K562 (cell line): ENCODE measurements at regions not wholly inside any gene's neighbourhood (a gene's known extent, or its start where the extent isn't known, plus 50 kb on each side); places are given as distances from the start of the nearest gene placed in this dataset.

ENCODE experiments used
- ARID3A ChIP-seq: IDR thresholded peaks from 2 replicates; pipeline ENCODE4 v1.6.1; 2012; ENCODE audit warnings: low read depth, low read length, improper control_type of control experiment, borderline replicate concordance
- FOXK2 ChIP-seq, 2 experiments: fragments of 450-650 bp; IDR thresholded peaks in 1 of 2; conservative IDR thresholded peaks in 1 of 2; 2 replicates each; pipeline ENCODE4 v1.6.1; 2016; ENCODE audit warnings: low read depth in 2 of 2, mild to moderate bottlenecking in 1 of 2
- FOXP1 ChIP-seq: sonication (generic); formaldehyde crosslinking; IDR thresholded peaks from 2 replicates; pipeline ENCODE4 v1.8.0; 2022; ENCODE audit warnings: mild to moderate bottlenecking, missing genetic modification reagents
- HNRNPLL ChIP-seq: fragments of 200-400 bp; formaldehyde crosslinking; IDR thresholded peaks from 2 replicates; pipeline ENCODE4 v1.6.1; 2017; ENCODE audit warnings: low read length, low read depth, mild to moderate bottlenecking; ENCODE audit not compliant: poor library complexity, severe bottlenecking
- PTRF ChIP-seq: fragments of 450-650 bp; IDR thresholded peaks from 2 replicates; pipeline ENCODE4 v1.6.1; 2016; ENCODE audit warnings: mild to moderate bottlenecking, missing genetic modification characterization, missing compliant biosample characterization
- TAF1 ChIP-seq: IDR thresholded peaks from 2 replicates; pipeline ENCODE4 v1.6.1; 2011; ENCODE audit warnings: mild to moderate bottlenecking, low read length, moderate library complexity; ENCODE audit not compliant: insufficient read depth, control insufficient read depth, severe bottlenecking; ENCODE audit errors: extremely low read depth
- ZNF197 ChIP-seq: fragments of 200-800 bp; sonication (Bioruptor generic); IDR thresholded peaks from 2 replicates; pipeline ENCODE4 v1.6.1; 2016; ENCODE audit warnings: low read depth, missing genetic modification characterization, missing compliant biosample characterization
- TF ChIP-seq, protein P1 (sequence below): fragments of 200-800 bp; sonication (Bioruptor generic); IDR thresholded peaks from 2 replicates; pipeline ENCODE4 v1.6.1; 2016; ENCODE audit warnings: missing genetic modification characterization, missing compliant biosample characterization

DNA sequence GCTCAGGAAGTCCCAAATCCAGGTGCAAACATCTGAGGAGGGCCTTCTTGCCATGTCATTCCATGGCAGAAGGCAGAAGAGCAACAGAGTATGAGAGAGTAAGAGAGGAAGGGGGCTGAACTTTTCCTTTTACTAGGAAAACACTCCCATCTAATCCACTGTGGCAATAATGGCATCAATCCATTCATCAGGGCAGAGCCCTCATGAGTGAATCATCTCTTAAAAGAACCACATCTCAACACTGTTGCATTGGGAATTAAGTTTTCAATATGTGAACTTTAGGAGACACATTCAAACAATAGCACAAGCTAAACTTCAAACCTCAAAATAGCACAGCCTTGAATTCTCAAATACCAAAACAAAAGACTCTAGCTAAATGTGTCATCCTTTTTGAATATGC lies 264.5 kb downstream of the KCTD12 start:
- TF ChIP-seq, protein P1, sequence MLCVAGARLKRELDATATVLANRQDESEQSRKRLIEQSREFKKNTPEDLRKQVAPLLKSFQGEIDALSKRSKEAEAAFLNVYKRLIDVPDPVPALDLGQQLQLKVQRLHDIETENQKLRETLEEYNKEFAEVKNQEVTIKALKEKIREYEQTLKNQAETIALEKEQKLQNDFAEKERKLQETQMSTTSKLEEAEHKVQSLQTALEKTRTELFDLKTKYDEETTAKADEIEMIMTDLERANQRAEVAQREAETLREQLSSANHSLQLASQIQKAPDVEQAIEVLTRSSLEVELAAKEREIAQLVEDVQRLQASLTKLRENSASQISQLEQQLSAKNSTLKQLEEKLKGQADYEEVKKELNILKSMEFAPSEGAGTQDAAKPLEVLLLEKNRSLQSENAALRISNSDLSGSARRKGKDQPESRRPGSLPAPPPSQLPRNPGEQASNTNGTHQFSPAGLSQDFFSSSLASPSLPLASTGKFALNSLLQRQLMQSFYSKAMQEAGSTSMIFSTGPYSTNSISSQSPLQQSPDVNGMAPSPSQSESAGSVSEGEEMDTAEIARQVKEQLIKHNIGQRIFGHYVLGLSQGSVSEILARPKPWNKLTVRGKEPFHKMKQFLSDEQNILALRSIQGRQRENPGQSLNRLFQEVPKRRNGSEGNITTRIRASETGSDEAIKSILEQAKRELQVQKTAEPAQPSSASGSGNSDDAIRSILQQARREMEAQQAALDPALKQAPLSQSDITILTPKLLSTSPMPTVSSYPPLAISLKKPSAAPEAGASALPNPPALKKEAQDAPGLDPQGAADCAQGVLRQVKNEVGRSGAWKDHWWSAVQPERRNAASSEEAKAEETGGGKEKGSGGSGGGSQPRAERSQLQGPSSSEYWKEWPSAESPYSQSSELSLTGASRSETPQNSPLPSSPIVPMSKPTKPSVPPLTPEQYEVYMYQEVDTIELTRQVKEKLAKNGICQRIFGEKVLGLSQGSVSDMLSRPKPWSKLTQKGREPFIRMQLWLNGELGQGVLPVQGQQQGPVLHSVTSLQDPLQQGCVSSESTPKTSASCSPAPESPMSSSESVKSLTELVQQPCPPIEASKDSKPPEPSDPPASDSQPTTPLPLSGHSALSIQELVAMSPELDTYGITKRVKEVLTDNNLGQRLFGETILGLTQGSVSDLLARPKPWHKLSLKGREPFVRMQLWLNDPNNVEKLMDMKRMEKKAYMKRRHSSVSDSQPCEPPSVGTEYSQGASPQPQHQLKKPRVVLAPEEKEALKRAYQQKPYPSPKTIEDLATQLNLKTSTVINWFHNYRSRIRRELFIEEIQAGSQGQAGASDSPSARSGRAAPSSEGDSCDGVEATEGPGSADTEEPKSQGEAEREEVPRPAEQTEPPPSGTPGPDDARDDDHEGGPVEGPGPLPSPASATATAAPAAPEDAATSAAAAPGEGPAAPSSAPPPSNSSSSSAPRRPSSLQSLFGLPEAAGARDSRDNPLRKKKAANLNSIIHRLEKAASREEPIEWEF (CRISPR knock-in tag): no peak
- no peak for TF ChIP-seq PTRF (tag)
- TF ChIP-seq ZNF197 (CRISPR knock-in tag): no peak
- no peak for TF ChIP-seq FOXP1
- TF ChIP-seq HNRNPLL: no peak
- TF ChIP-seq FOXK2 (conservative IDR thresholded peaks at IDR 0.05 in 1 of 2, IDR thresholded peaks at IDR 0.05 in 1 of 2; ENCODE audit: low read depth in 2 of 2): no peak
- TF ChIP-seq ARID3A: no peak
- TF ChIP-seq TAF1: no peak
